ENCODE measurements at regions not wholly inside any gene's neighbourhood (a gene's known extent, or its start where the extent isn't known, plus 50 kb on each side); places are given as distances from the start of the nearest gene placed in this dataset.
A peak's percentile ranks its signal among the peaks of the same experiment; 100 is the strongest.

GRCh38 chr6:74956559-74957428 is 249.1 kb downstream of the COL12A1 start:
- CTCF ChIA-PET: no interaction called here
- no TSS peak for BruUV-seq (replicated peaks)
- no peak overlapping the region for H2AFZ ChIP-seq (ENCODE audit: low read length)

GRCh38 chr6:74953708-74954107 is 252.1 kb downstream of the COL12A1 start:
- H3F3A ChIP-seq (ENCODE audit: low read length, unreplicated experiment): no peaks in the 10 kb centered on the region
- no peaks in the 10 kb centered on the region for H3K27me3 ChIP-seq (ENCODE audit: low read length)
- no peaks in the 10 kb centered on the region for H4K20me1 ChIP-seq (ENCODE audit: low read length)
- H3K4me1 ChIP-seq (ENCODE audit: insufficient read depth, low read length): no peaks in the 10 kb centered on the region
- ATAC-seq (no peak), DNase-seq (no peak)
- intact Hi-C loops (cut with micrococcal nuclease): no loop called here
- H3K9ac ChIP-seq (ENCODE audit: low read length): no peak overlapping the region
- H2AFZ ChIP-seq (ENCODE audit: low read length): no peak overlapping the region
- TF ChIP-seq EZH2 (IDR thresholded peaks at IDR 0.05; ENCODE audit: low read length, unreplicated experiment) (no peak), EZH2phosphoT487 (IDR thresholded peaks at IDR 0.05; ENCODE audit: borderline replicate concordance, low read length) (no peak)
- no TSS peak for BruUV-seq (replicated peaks)
- no peaks in the 10 kb centered on the region for H3K9me3 ChIP-seq (ENCODE audit: low read length)
- H3K4me2 ChIP-seq (ENCODE audit: low read length): no peak overlapping the region
- no peaks in the 10 kb centered on the region for H3K9me2 ChIP-seq (replicated peaks; ENCODE audit: low read length)
- no peaks in the 10 kb centered on the region for H3K79me2 ChIP-seq (ENCODE audit: low read length)
- H3K4me3 ChIP-seq (ENCODE audit: low read length): no peak overlapping the region
- no peak overlapping the region for H3K27ac ChIP-seq (ENCODE audit: low read length)
- H3K36me3 ChIP-seq (ENCODE audit: low read depth, low read length): no peaks in the 10 kb centered on the region
- POLR2A ChIA-PET (ENCODE audit: unreplicated experiment): no interaction called here
- CTCF ChIA-PET: no interaction called here

More at GRCh38 chr6:74956559-74957428, 249.1 kb downstream of the COL12A1 start:
- TF ChIP-seq EZH2phosphoT487 (IDR thresholded peaks at IDR 0.05; ENCODE audit: borderline replicate concordance, low read length): no peak
- TF ChIP-seq EZH2 (IDR thresholded peaks at IDR 0.05; ENCODE audit: low read length, unreplicated experiment): no peak
- no peak for TF ChIP-seq CTCF (conservative IDR thresholded peaks at IDR 0.05; ENCODE audit: low read depth, low read length)
- H3K9me2 ChIP-seq (replicated peaks; ENCODE audit: low read length): no peaks in the 10 kb centered on the region
- no peaks in the 10 kb centered on the region for H3F3A ChIP-seq (ENCODE audit: low read length, unreplicated experiment)
- ATAC-seq (no peak), DNase-seq (no peak)
- H4K20me1 ChIP-seq (ENCODE audit: low read length): no peaks in the 10 kb centered on the region
- intact Hi-C loops (cut with micrococcal nuclease): no loop called here
- no peak overlapping the region for H3K4me2 ChIP-seq (ENCODE audit: low read length)
- H3K4me3 ChIP-seq (ENCODE audit: low read length): no peak overlapping the region
- H3K9me3 ChIP-seq (ENCODE audit: low read length): no peaks in the 10 kb centered on the region
- H3K9ac ChIP-seq (ENCODE audit: low read length): no peak overlapping the region
- no peaks in the 10 kb centered on the region for H3K79me2 ChIP-seq (ENCODE audit: low read length)
- H3K27ac ChIP-seq (ENCODE audit: low read length): no peak overlapping the region
- H3K27me3 ChIP-seq (ENCODE audit: low read length): no peaks in the 10 kb centered on the region
- POLR2A ChIA-PET (ENCODE audit: unreplicated experiment): interaction anchor here (0.6 kb wide), 1 partner anchor 36 kb away, joined by 5 read pairs; no protein-coding TSS in a partner anchor
- H3K4me1 ChIP-seq (ENCODE audit: insufficient read depth, low read length): no peaks in the 10 kb centered on the region
- no peaks in the 10 kb centered on the region for H3K36me3 ChIP-seq (ENCODE audit: low read depth, low read length)

- Histone ChIP-seq H3K4me1 (ENCODE audit: insufficient read depth, low read length) (peaks cover 15% of the 10 kb centered on the region), H3K4me3 (ENCODE audit: low read length) (no peak overlapping the region), H4K20me1 (ENCODE audit: low read length) (no peaks in the 10 kb centered on the region), H3K27me3 (ENCODE audit: low read length) (no peaks in the 10 kb centered on the region), H3K9ac (ENCODE audit: low read length) (no peak overlapping the region), H3K36me3 (ENCODE audit: low read depth, low read length) (no peaks in the 10 kb centered on the region), H3K4me2 (ENCODE audit: low read length) (peak overlapping the region; percentile 24), H3K9me2 (replicated peaks; ENCODE audit: low read length) (no peaks in the 10 kb centered on the region), H3F3A (ENCODE audit: low read length, unreplicated experiment) (no peaks in the 10 kb centered on the region), H3K27ac (ENCODE audit: low read length) (peak overlapping the region; percentile 28), H2AFZ (ENCODE audit: low read length) (0 out of 2 replicates have a peak overlapping the region, but pooled peaks have one; percentile 35), H3K79me2 (ENCODE audit: low read length) (no peaks in the 10 kb centered on the region), H3K9me3 (ENCODE audit: low read length) (no peaks in the 10 kb centered on the region)
- ATAC-seq (peak; percentile 78), DNase-seq (peak; percentile 74)
- intact Hi-C loops (cut with micrococcal nuclease): no loop called here
- ChIA-PET POLR2A (ENCODE audit: unreplicated experiment) (no interaction called here), CTCF (interaction anchor here (0.5 kb wide), 1 partner anchor 896 kb away, joined by 3 read pairs; no protein-coding TSS in a partner anchor)
- BruUV-seq (replicated peaks): no TSS peak
- TF ChIP-seq EZH2phosphoT487 (IDR thresholded peaks at IDR 0.05; ENCODE audit: borderline replicate concordance, low read length) (no peak), CTCF (conservative IDR thresholded peaks at IDR 0.05; ENCODE audit: low read depth, low read length) (no peak), EZH2 (IDR thresholded peaks at IDR 0.05; ENCODE audit: low read length, unreplicated experiment) (no peak)
These were observed 258.9 kb downstream of the COL12A1 start for GRCh38 chr6:74946961-74947360.
